GM12878 (cell line): ENCODE measurements at regions not wholly inside any gene's neighbourhood (a gene's known extent, or its start where the extent isn't known, plus 50 kb on each side); places are given as distances from the start of the nearest gene placed in this dataset.

Source experiments
- CHD1 ChIP-seq: IDR thresholded peaks from 2 replicates; pipeline ENCODE4 v1.6.1; 2012; ENCODE audit warnings: low read depth, low read length, improper control_type of control experiment
- CREM ChIP-seq: IDR thresholded peaks from 2 replicates; pipeline ENCODE4 v1.6.1; 2014; ENCODE audit warnings: antibody characterized with exemption, low read depth
- IKZF1 ChIP-seq: fragments of 450-650 bp; conservative IDR thresholded peaks from 2 replicates; pipeline ENCODE4 v1.6.1; 2017; ENCODE audit warnings: antibody characterized with exemption, mild to moderate bottlenecking
- JUNB ChIP-seq: IDR thresholded peaks from 2 replicates; pipeline ENCODE4 v1.6.1; 2016; ENCODE audit warnings: antibody characterized with exemption, mild to moderate bottlenecking
- MYC ChIP-seq: IDR thresholded peaks from 2 replicates; pipeline ENCODE4 v1.6.1; 2011; ENCODE audit warnings: mild to moderate bottlenecking, low read length, moderate library complexity, inconsistent platforms; ENCODE audit not compliant: insufficient read depth, insufficient replicate concordance, insufficient read length, severe bottlenecking
- PML ChIP-seq: IDR thresholded peaks from 2 replicates; pipeline ENCODE4 v1.6.1; 2012; ENCODE audit warnings: low read length, inconsistent platforms
- RAD21 ChIP-seq: IDR thresholded peaks from 2 replicates; pipeline ENCODE4 v1.6.1; 2011; ENCODE audit warnings: mild to moderate bottlenecking, low read depth, low read length, moderate library complexity; ENCODE audit not compliant: insufficient read depth
- REST ChIP-seq: IDR thresholded peaks from 2 replicates; pipeline ENCODE4 v1.6.1; 2012; ENCODE audit warnings: mild to moderate bottlenecking, low read depth, low read length
- SMAD1 ChIP-seq: fragments of 450-650 bp; IDR thresholded peaks from 2 replicates; pipeline ENCODE4 v1.6.1; 2018; ENCODE audit warnings: mild to moderate bottlenecking, low read depth; ENCODE audit not compliant: partially characterized antibody
- SPI1 ChIP-seq: IDR thresholded peaks from 2 replicates; pipeline ENCODE4 v1.6.1; 2011; ENCODE audit warnings: low read depth, mild to moderate bottlenecking, low read length, moderate library complexity, borderline replicate concordance; ENCODE audit not compliant: insufficient read depth
- SREBF1 ChIP-seq: IDR thresholded peaks from 2 replicates; pipeline ENCODE4 v1.6.1; 2012; ENCODE audit warnings: mild to moderate bottlenecking, low read length
- SUPT20H ChIP-seq: IDR thresholded peaks from 2 replicates; pipeline ENCODE4 v1.6.1; 2011; ENCODE audit warnings: low read depth, mild to moderate bottlenecking, low read length, moderate library complexity, borderline replicate concordance; ENCODE audit not compliant: control insufficient read depth
- SUZ12 ChIP-seq: fragments of 200-600 bp; sonication (generic); IDR thresholded peaks from one replicate; pipeline ENCODE4 v1.6.1; 2018; ENCODE audit warnings: antibody characterized with exemption, mild to moderate bottlenecking; ENCODE audit not compliant: unreplicated experiment
- TF ChIP-seq, protein P1 (sequence below): fragments of 450-650 bp; IDR thresholded peaks from 2 replicates; pipeline ENCODE4 v1.6.1; 2017; ENCODE audit warnings: low read depth, mild to moderate bottlenecking, moderate library complexity
- TF ChIP-seq, protein P2 (sequence below): fragments of 450-650 bp; formaldehyde crosslinking; IDR thresholded peaks from 2 replicates; pipeline ENCODE4 v1.4.0; 2020; ENCODE audit warnings: mild to moderate bottlenecking, moderate library complexity

DNA sequence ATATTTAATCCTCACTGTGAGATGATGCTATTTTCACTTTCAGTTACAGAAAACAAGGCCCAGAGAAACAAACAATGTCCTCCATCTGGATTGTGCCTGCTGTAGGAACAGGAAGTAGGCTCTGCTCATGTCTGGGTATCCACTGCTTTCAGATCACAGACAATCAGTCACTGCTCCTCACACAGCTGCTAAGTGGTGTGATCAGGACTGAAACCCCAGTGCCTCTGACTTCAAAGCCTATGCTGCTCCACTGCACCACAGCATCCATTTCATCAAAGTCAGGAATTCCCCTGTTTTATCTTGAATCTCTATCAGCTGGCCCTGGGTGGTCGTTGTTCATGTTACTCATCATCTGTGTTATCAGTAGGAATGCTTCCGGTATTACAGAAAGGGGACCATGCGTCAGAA is 303.8 kb upstream of the TRIB2 start (continued):
- TF ChIP-seq RAD21 (no peak), IKZF1 (peak; percentile 76), SREBF1 (no peak), REST (no peak), MYC (no peak), SMAD1 (no peak), SUZ12 (no peak), PML (no peak), SUPT20H (no peak), CREM (0 out of 2 replicates have a peak, but pooled peaks have one; percentile 17), SPI1 (peak; percentile 53; the same call in 1 of the 2 replicates), CHD1 (no peak), JUNB (0 out of 2 replicates have a peak, but pooled peaks have one; percentile 21)
- TF ChIP-seq, protein P1, sequence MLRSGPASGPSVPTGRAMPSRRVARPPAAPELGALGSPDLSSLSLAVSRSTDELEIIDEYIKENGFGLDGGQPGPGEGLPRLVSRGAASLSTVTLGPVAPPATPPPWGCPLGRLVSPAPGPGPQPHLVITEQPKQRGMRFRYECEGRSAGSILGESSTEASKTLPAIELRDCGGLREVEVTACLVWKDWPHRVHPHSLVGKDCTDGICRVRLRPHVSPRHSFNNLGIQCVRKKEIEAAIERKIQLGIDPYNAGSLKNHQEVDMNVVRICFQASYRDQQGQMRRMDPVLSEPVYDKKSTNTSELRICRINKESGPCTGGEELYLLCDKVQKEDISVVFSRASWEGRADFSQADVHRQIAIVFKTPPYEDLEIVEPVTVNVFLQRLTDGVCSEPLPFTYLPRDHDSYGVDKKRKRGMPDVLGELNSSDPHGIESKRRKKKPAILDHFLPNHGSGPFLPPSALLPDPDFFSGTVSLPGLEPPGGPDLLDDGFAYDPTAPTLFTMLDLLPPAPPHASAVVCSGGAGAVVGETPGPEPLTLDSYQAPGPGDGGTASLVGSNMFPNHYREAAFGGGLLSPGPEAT = 0 out of 2 replicates have a peak, but pooled peaks have one; percentile 23
- TF ChIP-seq, protein P2, sequence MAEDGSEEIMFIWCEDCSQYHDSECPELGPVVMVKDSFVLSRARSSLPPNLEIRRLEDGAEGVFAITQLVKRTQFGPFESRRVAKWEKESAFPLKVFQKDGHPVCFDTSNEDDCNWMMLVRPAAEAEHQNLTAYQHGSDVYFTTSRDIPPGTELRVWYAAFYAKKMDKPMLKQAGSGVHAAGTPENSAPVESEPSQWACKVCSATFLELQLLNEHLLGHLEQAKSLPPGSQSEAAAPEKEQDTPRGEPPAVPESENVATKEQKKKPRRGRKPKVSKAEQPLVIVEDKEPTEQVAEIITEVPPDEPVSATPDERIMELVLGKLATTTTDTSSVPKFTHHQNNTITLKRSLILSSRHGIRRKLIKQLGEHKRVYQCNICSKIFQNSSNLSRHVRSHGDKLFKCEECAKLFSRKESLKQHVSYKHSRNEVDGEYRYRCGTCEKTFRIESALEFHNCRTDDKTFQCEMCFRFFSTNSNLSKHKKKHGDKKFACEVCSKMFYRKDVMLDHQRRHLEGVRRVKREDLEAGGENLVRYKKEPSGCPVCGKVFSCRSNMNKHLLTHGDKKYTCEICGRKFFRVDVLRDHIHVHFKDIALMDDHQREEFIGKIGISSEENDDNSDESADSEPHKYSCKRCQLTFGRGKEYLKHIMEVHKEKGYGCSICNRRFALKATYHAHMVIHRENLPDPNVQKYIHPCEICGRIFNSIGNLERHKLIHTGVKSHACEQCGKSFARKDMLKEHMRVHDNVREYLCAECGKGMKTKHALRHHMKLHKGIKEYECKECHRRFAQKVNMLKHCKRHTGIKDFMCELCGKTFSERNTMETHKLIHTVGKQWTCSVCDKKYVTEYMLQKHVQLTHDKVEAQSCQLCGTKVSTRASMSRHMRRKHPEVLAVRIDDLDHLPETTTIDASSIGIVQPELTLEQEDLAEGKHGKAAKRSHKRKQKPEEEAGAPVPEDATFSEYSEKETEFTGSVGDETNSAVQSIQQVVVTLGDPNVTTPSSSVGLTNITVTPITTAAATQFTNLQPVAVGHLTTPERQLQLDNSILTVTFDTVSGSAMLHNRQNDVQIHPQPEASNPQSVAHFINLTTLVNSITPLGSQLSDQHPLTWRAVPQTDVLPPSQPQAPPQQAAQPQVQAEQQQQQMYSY (CRISPR knock-in tag) = no peak
- TF ChIP-seq, all 136 proteins: peak for 24
